Thoracic aorta (tissue), 2 donors: ENCODE measurements at regions not wholly inside any gene's neighbourhood (a gene's known extent, or its start where the extent isn't known, plus 50 kb on each side); places are given as distances from the start of the nearest gene placed in this dataset.

Experiments used
- ATAC-seq: fragments of 150-250 bp; one replicate; pipeline ENCODE4 v1.8.0; 2017; ENCODE audit warnings: low read depth; ENCODE audit not compliant: insufficient number of reproducible peaks, low FRiP score
- DNase-seq: peaks from one replicate; pipeline ENCODE4 v3.0.0-alpha.2; 2020; ENCODE audit warnings: low spot score
- H3K27ac ChIP-seq, 2 donors: fragments of 200-600 bp; sonication (generic); 1 replicate in 1 of 2; 2 replicates in 1 of 2; pipeline ENCODE4 v1.5.1; 2016; ENCODE audit warnings: mild to moderate bottlenecking in 2 of 2, moderate library complexity in 2 of 2
- H3K27me3 ChIP-seq: fragments of 200-600 bp; sonication (generic); replicated peaks from 2 replicates; pipeline ENCODE4 v1.6.0; 2016; ENCODE audit warnings: mild to moderate bottlenecking; ENCODE audit not compliant: insufficient read depth
- H3K36me3 ChIP-seq: fragments of 200-600 bp; sonication (generic); one replicate; pipeline ENCODE4 v1.5.1; 2016
- H3K4me1 ChIP-seq, 2 donors: fragments of 200-600 bp; sonication (generic); 1 replicate in 1 of 2; 2 replicates in 1 of 2; pipeline versions ENCODE4 v1.5.1 to v1.6.0; 2016; ENCODE audit warnings: low read depth in 2 of 2, mild to moderate bottlenecking in 1 of 2; ENCODE audit not compliant: control insufficient read depth in 1 of 2
- H3K4me3 ChIP-seq: fragments of 200-600 bp; sonication (generic); 2 replicates; pipeline ENCODE4 v1.5.1; 2016; ENCODE audit warnings: mild to moderate bottlenecking
- H3K9me3 ChIP-seq: fragments of 200-600 bp; sonication (generic); 2 replicates; pipeline ENCODE4 v1.5.1; 2016
- TF ChIP-seq, protein P1 (sequence below): fragments of 200-600 bp; sonication (generic); IDR thresholded peaks from one replicate; pipeline ENCODE4 v1.5.1; 2019; ENCODE audit warnings: antibody characterized with exemption

DNA sequence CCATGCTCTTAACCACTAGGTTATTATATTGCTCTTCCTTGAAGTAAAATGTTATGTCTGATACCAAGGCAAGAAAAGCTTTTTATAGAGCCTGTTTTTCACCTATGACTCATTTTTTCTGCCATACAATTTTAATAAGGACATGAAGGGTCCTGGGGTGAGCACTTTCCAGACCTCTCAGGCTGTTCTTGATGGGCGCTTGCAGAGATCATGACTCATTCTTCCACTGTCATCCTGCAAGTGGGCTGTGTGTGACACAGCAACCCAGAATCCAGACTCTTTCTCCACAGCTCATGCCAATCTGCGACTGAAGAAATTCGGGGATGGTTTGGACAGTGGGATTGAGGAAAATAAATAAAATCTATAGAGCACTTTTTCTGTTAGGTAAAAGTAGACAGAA is 506.7 kb upstream of the NBEA start:
- TF ChIP-seq, protein P1, sequence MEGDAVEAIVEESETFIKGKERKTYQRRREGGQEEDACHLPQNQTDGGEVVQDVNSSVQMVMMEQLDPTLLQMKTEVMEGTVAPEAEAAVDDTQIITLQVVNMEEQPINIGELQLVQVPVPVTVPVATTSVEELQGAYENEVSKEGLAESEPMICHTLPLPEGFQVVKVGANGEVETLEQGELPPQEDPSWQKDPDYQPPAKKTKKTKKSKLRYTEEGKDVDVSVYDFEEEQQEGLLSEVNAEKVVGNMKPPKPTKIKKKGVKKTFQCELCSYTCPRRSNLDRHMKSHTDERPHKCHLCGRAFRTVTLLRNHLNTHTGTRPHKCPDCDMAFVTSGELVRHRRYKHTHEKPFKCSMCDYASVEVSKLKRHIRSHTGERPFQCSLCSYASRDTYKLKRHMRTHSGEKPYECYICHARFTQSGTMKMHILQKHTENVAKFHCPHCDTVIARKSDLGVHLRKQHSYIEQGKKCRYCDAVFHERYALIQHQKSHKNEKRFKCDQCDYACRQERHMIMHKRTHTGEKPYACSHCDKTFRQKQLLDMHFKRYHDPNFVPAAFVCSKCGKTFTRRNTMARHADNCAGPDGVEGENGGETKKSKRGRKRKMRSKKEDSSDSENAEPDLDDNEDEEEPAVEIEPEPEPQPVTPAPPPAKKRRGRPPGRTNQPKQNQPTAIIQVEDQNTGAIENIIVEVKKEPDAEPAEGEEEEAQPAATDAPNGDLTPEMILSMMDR: no peak
- ATAC-seq (no peak), DNase-seq (no peak)
- Histone ChIP-seq H3K27ac (no peak overlapping the region), H3K4me1 (peaks cover 9 to 15% of the 10 kb centered on the region in 2 donors), H3K9me3 (no peaks in the 10 kb centered on the region), H3K27me3 (no peaks in the 10 kb centered on the region), H3K4me3 (no peak overlapping the region), H3K36me3 (no peaks in the 10 kb centered on the region)

DNA sequence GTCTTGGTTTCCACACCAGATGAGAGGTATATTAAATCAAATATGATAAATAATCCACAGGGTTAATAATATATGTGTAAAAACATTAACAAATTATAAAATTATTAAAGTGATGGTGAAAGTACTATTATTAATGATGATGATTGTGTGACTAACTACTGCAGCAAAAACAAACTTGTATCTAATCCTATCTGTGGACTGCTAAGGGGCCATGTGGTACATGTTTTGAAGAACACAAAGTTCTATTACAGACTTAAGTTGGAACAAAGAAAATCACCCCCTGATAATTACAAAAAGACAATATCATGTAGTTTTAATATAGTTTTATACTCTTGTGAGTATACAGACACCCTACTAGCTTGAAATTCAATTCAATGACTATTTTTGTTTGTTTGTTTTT is 504.2 kb upstream of the NBEA start:
- Histone ChIP-seq H3K27ac (no peak overlapping the region), H3K36me3 (no peaks in the 10 kb centered on the region), H3K9me3 (no peaks in the 10 kb centered on the region), H3K4me1 (peaks cover 9 to 15% of the 10 kb centered on the region in 2 donors), H3K4me3 (no peak overlapping the region), H3K27me3 (no peaks in the 10 kb centered on the region)
- TF ChIP-seq, protein P1: no peak
- DNase-seq: no peak
- no peak for ATAC-seq

DNA sequence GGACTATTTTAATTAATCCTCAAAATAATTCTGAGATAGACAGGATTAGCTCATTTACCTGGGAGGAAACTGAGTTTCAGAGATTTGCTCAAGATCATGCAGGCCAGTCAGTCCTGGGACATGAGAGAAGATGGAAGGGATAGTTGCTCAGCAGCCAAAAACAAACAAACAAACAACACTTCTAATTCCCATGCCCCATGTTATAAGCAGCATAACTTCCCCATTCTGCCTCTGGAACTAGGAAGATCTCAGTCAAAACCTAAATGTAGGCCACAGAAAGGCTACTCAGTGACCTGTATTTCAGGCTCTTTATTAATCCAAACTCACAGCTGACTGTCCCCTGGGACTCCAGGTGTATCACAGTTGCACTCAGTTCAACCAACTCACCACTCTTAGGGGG is 489.2 kb upstream of the NBEA start:
- Histone ChIP-seq H3K27ac (no peak overlapping the region), H3K4me1 (no peaks in the 10 kb centered on the region), H3K4me3 (no peak overlapping the region), H3K27me3 (no peaks in the 10 kb centered on the region), H3K36me3 (no peaks in the 10 kb centered on the region), H3K9me3 (no peaks in the 10 kb centered on the region)
- ATAC-seq (no peak), DNase-seq (no peak)
- TF ChIP-seq, protein P1: no peak

DNA sequence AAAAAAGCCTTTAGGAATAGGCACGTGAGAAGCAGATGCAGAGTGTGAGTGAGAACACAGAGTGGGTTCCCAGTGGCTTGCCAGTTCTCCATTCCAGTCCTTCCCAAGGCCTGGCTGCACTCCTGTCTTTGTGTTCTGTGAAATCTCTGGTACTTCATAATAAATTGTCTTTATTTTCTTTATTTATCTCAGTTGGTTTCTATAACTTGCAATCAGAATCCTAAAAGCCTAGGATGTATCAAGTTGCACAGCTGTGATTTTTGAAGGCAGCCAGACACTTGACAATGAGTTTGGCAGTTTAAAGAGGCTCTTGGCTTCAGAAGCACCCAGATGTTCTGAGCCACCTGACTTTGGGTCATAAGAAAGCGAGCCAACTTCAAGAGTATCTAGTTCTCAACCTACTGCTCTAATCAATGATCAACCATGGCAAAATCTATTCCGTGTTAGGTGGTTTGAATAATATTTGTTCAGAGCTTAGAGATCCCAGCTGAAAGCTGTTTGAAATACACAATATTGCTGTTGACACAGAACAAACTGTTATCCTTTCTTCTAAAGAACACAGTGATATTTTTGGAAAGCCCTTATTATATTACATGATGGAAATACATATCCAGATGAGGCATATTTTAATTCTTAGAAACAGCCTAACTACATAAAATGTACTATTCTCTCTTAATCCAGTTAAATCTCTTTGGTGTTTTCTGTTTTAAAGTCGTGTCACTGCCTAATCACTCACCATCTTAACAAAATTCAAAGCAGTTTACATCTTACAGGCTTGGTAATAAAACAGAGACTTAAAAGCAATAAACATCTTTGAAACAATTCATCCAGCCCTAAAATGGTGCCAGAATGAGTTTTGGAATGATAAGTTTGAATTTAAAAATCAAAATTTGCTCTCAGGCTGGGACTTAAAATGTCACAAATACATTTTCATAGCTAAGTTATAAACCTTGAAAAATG is 483.0 kb upstream of the NBEA start:
- no peaks in the 10 kb centered on the region for H3K36me3 ChIP-seq
- DNase-seq: no peak
- no peak for ATAC-seq

DNA sequence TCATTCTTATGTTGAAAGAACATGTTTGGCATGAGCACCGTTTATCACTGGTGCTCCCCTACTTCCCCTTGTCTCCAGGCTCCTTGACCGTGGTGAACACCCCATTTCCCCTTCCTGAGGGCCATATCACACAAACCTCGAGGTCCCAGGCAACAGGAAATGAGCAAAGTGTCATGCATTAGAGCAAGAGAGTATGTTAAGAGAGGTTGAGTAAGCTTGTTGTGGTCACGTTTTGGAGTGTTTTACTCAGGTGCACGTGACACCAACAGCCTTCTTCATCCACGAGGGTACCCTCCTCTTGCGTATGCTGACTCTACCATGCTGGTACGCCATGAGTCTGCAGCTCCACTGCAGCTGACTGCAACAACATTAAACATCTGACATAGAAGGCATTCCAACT is 482.2 kb upstream of the NBEA start:
- ATAC-seq (no peak), DNase-seq (no peak)
- Histone ChIP-seq H3K9me3 (no peaks in the 10 kb centered on the region), H3K4me3 (no peak overlapping the region), H3K36me3 (no peaks in the 10 kb centered on the region), H3K27me3 (no peaks in the 10 kb centered on the region), H3K27ac (peak overlapping the region in 1 of 2 donors; percentile 47), H3K4me1 (peaks cover 6 to 31% of the 10 kb centered on the region in 2 donors)
- TF ChIP-seq, protein P1: no peak

More for the DNA sequence above, 483.0 kb upstream of the NBEA start:
- TF ChIP-seq, protein P1: no peak
- no peaks in the 10 kb centered on the region for H3K9me3 ChIP-seq
- no peaks in the 10 kb centered on the region for H3K27me3 ChIP-seq
- H3K4me3 ChIP-seq: no peak overlapping the region
- H3K27ac ChIP-seq: peak overlapping the region; percentile 1 to 47
- H3K4me1 ChIP-seq: peaks cover 6 to 31% of the 10 kb centered on the region in 2 donors
